ENCODE measurements at regions not wholly inside any gene's neighbourhood (a gene's known extent, or its start where the extent isn't known, plus 50 kb on each side); places are given as distances from the start of the nearest gene placed in this dataset.

DNA sequence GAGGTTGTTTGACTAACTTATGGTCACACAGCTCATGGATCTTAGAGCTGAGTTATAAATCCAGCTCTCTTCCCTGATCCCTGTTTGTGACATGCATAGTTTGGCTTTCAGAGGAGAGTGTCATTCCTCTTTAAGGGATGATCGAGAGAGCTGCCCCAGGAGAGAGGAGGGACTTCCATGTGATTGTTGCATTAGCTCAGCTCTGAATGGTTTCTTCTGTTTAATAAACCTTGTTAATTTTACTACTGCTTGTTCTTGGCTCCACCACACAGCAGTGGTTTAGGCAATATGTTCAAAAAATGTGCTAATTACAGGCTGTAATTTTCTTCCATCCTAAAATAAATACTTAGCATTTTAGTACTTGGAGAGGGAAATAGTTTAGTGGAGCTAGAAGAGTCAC lies 152.5 kb downstream of the C12orf75 start:
- no peak for TF ChIP-seq GATA3 (IDR thresholded peaks at IDR 0.05; ENCODE audit: low read depth, low read length)
- no peak for TF ChIP-seq GATA2 (IDR thresholded peaks at IDR 0.05; ENCODE audit: low read depth, low read length)

DNA sequence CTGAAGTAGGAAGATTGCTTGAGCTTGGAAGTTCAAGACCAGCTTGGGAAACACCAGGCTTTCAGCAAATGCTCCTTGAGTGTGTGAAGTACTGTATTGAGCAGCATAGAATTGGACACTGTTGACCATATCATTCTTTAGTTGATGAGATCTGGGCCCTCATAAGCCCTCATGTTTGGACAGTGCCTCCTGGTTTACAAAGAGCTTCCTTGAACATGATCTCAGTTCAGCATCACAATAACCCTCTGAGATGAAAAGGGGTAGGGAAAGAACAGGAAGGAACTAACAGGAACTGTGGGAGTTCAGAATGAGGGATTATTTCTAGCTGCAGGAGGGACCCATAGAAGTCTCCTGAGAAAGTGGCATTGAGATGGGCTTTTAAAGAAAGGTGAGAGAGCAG lies 153.2 kb downstream of the C12orf75 start:
- TF ChIP-seq GATA2 (IDR thresholded peaks at IDR 0.05; ENCODE audit: low read depth, low read length) (no peak), GATA3 (IDR thresholded peaks at IDR 0.05; ENCODE audit: low read depth, low read length) (no peak)

DNA sequence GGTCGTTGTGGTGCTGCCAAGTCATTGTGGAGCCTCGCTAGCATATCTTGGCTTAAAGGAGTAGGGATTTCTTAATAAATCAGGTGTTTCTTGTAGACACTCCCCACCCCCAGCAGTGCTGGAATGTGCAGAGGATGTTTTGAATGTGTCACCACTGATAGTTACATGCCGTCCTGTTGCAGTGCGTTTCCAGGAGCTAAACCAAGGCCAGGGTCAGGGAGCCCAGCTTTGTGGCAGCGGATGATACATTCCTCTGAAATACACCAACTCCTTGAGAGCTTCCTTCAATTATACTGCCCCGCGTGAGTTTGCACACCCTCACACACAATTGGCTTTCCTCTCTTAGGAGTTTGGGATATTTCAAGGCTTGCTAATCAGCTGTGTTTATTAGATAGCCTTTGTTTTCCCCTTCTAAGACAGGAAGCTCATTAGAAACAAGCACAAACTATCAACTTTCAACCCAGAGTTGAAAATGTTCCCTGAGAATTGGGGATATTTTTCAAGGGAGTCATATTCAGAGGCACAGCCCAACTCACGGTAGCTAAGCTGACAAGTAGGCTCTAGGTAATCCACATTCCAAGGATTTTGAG lies 154.9 kb downstream of the C12orf75 start:
- TF ChIP-seq GATA2 (IDR thresholded peaks at IDR 0.05; ENCODE audit: low read depth, low read length) (no peak), GATA3 (IDR thresholded peaks at IDR 0.05; ENCODE audit: low read depth, low read length) (no peak)

DNA sequence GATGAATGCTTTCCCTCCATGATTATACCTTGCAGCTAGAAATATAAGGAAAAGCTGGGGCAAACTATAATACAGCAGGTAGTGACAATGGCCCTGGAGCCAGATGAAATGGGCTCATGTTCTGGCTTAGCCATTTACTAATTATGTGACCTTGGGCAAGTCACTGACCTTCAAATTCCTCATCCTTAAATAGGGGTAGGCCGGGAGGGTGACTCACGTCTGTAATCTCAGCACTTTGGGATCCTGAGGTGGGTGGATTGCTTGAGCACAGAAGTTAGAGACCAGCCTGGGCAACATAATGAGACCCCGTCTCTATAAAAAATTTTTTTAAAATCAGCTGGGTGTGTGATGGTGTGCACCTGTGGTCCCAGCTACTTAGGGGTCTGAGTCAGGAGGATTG lies 155.4 kb downstream of the C12orf75 start:
- TF ChIP-seq GATA2 (IDR thresholded peaks at IDR 0.05; ENCODE audit: low read depth, low read length) (no peak), GATA3 (IDR thresholded peaks at IDR 0.05; ENCODE audit: low read depth, low read length) (no peak)

DNA sequence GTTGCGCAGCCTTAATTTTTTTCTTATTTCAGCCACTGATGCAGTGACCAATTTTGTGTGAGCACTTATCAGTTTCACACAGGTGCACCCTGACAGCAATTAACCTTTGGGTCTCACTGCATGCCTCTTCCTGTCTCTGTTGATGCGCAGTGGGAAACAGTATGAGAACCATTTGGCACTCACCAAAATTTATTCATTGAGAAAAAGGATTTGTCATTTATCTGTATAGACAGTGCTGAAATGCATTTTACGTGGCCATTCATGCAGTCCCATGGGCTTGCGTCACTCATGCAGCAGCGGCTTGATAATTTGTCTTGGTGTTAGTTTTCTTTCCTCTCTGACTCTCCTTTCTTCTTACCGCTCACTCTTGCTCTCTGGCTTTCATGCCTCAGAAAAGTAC lies 157.5 kb downstream of the C12orf75 start:
- TF ChIP-seq GATA3 (IDR thresholded peaks at IDR 0.05; ENCODE audit: low read depth, low read length) (no peak), GATA2 (IDR thresholded peaks at IDR 0.05; ENCODE audit: low read depth, low read length) (no peak)

DNA sequence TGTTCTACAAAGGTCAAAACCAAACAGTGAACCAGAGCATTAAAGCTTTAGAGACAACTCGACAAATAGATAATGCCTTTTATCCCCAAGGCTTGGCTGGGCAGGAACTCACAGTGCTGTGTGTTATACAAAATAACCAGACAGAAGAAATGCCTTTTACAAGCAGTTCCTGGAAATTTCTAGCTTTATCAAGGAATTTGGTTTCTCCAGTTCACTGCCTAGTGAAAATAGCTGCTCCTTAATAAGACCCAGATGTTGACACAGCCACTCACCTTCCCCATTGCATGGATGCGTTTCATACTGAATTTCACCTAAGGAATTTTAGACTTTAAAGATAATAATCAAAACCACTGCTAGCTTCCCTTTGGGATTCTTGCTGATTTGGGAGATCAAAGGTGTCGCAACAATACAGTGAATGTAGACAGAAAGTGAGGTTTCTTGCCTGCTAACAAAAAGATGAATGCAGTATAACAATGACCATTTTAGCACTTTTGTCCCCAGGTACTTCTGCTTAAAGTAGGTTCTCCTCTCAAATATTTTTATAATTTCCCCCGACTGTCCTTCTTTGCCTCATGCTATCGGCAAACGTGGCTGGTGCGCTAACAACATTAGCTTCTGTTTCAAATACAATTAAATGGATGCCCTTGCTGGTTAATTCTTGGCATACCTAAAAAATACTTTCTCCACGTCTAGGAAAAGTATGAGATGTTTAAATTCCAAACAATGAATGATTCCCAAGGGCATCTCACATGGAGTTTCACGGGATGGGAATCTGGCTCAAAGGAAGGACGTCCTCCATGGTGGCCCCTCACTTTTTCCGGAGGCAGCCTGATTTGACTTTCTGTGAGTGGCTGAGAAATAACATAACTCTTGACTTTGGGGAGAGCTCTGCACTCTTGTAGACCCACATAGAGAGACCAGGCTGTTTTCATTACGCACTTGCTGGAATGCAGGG lies 162.4 kb downstream of the C12orf75 start:
- TF ChIP-seq GATA3 (IDR thresholded peaks at IDR 0.05; ENCODE audit: low read depth, low read length) (no peak), GATA2 (IDR thresholded peaks at IDR 0.05; ENCODE audit: low read depth, low read length) (no peak)

DNA sequence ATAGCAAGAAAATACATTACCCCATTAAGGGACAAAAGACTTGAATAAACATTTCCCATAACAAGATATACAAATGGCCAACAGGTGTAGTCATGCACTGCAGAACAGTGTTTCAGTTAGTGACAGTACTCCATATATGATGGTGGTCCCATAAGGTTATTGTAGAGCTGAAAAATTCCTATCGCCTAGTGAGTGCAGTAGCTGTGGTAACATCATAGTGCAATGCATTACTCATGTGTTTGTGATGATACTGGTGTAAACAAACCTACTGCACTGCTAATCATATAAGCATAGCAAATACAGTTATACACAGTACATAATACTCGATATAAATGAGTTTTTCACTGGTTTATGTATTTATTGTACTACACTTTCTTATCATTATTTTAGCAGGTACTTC lies 168.7 kb downstream of the C12orf75 start:
- no peak for TF ChIP-seq GATA2 (IDR thresholded peaks at IDR 0.05; ENCODE audit: low read depth, low read length)
- TF ChIP-seq GATA3 (IDR thresholded peaks at IDR 0.05; ENCODE audit: low read depth, low read length), result no peak

DNA sequence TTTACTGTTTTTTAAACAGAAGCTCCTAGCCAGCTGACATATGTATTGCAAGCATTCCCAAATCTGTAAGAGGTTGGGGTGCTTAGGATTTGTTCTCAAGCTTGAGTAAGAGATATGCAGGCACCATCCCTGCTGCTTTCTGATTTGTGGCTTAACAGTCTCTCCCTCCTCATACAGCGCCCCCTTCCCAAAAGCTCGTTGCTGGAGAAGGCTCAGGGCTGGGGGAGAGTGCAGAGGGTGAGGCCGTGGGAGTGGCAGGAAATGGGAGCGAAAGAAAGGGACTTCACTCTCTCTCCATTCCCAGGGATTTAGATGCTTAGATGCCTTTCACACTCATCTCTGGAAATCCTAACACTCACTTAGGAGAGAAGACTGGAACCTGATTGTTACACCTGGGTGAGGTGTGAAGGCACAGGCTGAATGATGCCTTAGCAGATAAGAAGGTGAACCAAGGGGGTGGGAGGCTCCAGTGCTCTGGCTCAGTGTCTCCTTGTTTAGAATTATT lies 172.0 kb downstream of the C12orf75 start:
- no peak for TF ChIP-seq GATA2 (IDR thresholded peaks at IDR 0.05; ENCODE audit: low read depth, low read length)

DNA sequence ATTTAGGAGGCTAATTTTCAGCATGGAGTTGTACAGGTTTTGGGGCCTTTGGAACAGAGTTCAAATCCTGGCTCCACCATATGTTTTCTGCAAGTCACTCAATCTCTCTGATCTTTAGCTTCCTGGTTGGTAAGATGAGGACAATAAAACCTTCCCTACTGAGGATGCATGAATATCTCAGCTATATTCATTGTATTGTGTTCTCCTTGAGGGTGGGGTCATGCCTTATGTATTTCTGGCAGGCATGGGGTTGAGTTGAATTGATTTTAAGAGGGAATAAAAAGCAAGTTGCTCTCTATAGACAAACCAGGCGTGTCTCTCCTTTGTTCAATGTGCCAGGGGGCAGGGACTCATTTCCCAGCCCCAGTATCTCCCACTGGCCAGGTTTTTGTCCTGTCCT lies 173.1 kb downstream of the C12orf75 start:
- TF ChIP-seq GATA3 (IDR thresholded peaks at IDR 0.05; ENCODE audit: low read depth, low read length) (no peak), GATA2 (IDR thresholded peaks at IDR 0.05; ENCODE audit: low read depth, low read length) (no peak)

DNA sequence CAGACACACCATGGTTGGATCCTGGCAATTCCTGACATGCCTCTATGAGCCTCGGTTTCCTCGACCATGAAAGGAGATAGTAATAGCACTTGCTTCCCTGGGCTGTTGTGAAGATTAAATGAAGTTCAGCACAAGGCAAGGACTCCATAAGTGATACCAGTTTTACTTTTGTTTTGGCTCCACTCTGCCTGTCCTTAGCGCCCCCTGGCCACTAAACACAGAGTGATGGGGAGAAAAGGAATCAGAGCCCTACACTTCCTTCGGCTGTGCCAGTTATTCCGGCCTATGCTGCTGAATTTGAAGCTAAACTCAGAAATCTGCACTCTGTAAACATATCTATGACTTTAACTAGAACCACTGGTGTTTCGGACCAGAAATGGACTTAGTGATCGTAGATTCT lies 173.8 kb downstream of the C12orf75 start:
- no peak for TF ChIP-seq GATA3 (IDR thresholded peaks at IDR 0.05; ENCODE audit: low read depth, low read length)
- no peak for TF ChIP-seq GATA2 (IDR thresholded peaks at IDR 0.05; ENCODE audit: low read depth, low read length)

DNA sequence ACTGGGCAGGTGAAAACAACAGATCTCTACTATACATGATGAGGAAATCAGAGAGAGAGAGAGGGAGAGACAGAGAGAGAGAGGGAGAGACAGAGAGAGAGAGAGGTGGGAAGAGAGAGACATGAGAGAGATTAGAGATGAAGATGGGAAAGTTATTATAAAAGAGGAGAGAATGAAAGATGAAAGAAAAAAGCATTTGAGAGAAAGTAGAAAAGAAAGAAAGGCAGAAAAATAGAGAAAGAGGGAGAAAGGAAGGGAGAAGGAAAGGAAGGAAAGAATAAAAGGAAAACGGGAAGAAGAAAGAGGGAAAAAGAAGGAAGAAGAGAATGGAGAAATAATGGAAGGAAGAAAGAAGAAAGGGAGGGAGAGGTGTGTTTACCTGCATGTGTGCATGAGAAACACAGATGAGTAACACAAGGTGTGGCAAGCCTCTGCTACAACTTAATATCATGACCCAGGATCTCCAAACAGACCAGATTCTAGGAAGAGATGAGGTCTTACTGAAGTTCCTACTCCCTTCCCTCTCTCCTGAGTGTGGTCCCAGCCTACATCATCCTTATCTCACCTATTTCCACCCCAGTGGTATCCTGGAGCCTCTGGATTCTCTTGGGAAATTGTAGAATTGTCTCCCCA lies 176.3 kb downstream of the C12orf75 start:
- TF ChIP-seq GATA3 (IDR thresholded peaks at IDR 0.05; ENCODE audit: low read depth, low read length) (no peak), GATA2 (IDR thresholded peaks at IDR 0.05; ENCODE audit: low read depth, low read length) (no peak)

DNA sequence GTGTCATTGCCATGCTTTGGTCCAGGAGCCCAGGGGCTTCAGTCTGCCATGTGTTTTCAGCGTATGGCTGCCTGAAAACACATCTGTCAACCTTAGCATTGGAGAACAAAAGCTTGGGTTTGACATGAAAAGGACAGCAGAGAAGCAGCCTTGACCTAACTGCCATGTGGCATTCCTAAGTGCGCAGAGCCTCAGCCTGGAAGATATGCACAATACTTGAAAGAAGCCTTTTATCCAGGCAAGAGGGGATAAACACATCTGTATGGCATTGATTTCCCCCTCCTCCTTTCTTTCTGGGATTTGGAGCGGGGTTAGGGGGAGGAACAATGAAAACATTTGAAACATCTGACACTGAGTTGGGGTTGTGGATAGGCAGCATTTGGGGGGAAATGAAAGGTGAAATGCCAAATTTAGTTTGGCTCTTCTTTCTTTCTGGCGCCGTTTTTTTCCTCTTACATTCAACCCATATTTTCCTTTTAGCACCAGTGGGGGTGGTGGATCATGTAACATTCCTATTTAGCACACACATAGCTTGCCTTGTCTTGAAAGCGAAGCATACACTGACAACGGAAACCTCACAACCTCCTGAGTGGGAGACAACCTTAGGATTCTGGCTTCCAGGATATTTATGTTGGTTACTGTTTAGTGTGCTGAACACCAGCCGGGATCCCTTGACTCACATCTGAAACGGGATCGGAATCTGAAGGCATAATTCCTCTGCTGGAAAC lies 177.0 kb downstream of the C12orf75 start:
- TF ChIP-seq GATA2 (IDR thresholded peaks at IDR 0.05; ENCODE audit: low read depth, low read length) (no peak), GATA3 (IDR thresholded peaks at IDR 0.05; ENCODE audit: low read depth, low read length) (no peak)

DNA sequence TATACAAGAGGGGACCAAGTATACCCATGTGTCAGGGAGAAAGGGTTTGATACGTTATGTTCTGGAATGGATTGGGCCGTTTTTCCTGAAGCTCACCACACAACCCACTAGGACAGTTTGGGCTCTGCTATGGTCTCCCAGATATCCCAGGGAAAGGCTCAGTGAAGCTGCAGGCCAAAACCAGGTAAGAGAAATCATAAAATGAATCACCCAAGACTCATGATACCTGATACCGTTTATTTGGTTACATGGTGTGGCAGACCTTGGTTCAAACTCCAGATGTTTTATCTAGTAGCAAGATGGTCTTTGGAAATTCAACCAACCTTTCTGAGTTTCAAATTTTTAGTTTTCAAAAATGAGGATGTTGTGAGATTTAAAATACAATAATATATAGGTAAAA lies 177.6 kb downstream of the C12orf75 start:
- no peak for TF ChIP-seq GATA3 (IDR thresholded peaks at IDR 0.05; ENCODE audit: low read depth, low read length)
- TF ChIP-seq GATA2 (IDR thresholded peaks at IDR 0.05; ENCODE audit: low read depth, low read length), result no peak

DNA sequence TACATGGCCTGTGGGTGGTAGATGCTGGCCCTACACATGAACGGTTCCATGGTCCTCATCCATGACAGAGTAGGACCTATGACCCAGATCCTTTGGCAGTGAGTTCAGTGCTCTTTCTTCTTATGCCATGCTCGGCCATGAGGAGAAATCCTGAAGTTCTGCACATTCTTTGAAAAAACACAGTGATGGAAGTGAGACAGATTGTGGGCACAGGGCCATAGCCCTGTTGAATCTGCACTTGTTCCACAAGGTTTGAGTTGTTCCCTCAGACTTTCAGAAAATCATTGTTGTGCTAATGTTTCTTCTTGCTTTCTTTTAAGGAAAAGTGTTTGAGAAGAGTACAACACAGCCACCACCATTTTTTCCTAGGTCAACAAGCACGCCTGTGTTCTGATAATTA lies 180.0 kb downstream of the C12orf75 start:
- TF ChIP-seq GATA3 (IDR thresholded peaks at IDR 0.05; ENCODE audit: low read depth, low read length), result no peak
- TF ChIP-seq GATA2 (IDR thresholded peaks at IDR 0.05; ENCODE audit: low read depth, low read length), result no peak

All from SH-SY5Y (cell line).